ENCODE measurements at regions not wholly inside any gene's neighbourhood (a gene's known extent, or its start where the extent isn't known, plus 50 kb on each side); places are given as distances from the start of the nearest gene placed in this dataset.

DNA sequence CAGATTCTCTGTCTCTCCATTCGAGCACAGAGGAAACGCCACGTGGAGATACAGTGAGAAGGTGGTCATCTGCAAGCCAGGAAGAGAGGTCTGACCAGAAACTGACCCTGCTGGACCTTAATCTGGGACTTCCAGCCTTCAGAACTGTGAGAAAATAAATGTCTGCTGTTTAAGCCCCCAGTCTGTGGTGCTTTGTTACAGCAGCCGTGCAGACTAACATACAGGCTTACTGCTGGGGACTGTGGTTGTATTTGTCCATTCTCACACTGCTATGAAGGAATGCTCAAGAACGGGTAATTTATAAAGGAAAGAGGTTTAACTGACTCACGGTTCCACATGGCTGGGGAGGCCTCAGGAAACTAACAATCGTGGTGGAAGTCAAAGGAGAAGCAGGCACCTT, 432.7 kb downstream of the IRS1 start:
- TF ChIP-seq ZBTB33 (IDR thresholded peaks at IDR 0.05) (no peak), FOXA2 (IDR thresholded peaks at IDR 0.05) (no peak), JUND (IDR thresholded peaks at IDR 0.05) (no peak), YY1 (IDR thresholded peaks at IDR 0.05) (no peak), GABPA (IDR thresholded peaks at IDR 0.05 in 1 of 2, conservative IDR thresholded peaks at IDR 0.05 in 1 of 2) (no peak), HNF4A (conservative IDR thresholded peaks at IDR 0.05) (no peak), RXRA (IDR thresholded peaks at IDR 0.05) (no peak), RAD21 (IDR thresholded peaks at IDR 0.05) (no peak), NR2F2 (IDR thresholded peaks at IDR 0.05) (no peak), HNF4G (IDR thresholded peaks at IDR 0.05) (no peak), FOXA1 (IDR thresholded peaks at IDR 0.05) (no peak), MAX (IDR thresholded peaks at IDR 0.05) (no peak), EGR1 (IDR thresholded peaks at IDR 0.05; ENCODE audit: low read depth in 2 of 2) (no peak), SP1 (IDR thresholded peaks at IDR 0.05) (no peak), CTCF (IDR thresholded peaks at IDR 0.05; ENCODE audit: low read depth, low read length, missing input control) (no peak), TAF1 (conservative IDR thresholded peaks at IDR 0.05) (no peak)
- TF ChIP-seq, protein P1, sequence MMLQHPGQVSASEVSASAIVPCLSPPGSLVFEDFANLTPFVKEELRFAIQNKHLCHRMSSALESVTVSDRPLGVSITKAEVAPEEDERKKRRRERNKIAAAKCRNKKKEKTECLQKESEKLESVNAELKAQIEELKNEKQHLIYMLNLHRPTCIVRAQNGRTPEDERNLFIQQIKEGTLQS (IDR thresholded peaks at IDR 0.05) = no peak
- TF ChIP-seq, protein P2, sequence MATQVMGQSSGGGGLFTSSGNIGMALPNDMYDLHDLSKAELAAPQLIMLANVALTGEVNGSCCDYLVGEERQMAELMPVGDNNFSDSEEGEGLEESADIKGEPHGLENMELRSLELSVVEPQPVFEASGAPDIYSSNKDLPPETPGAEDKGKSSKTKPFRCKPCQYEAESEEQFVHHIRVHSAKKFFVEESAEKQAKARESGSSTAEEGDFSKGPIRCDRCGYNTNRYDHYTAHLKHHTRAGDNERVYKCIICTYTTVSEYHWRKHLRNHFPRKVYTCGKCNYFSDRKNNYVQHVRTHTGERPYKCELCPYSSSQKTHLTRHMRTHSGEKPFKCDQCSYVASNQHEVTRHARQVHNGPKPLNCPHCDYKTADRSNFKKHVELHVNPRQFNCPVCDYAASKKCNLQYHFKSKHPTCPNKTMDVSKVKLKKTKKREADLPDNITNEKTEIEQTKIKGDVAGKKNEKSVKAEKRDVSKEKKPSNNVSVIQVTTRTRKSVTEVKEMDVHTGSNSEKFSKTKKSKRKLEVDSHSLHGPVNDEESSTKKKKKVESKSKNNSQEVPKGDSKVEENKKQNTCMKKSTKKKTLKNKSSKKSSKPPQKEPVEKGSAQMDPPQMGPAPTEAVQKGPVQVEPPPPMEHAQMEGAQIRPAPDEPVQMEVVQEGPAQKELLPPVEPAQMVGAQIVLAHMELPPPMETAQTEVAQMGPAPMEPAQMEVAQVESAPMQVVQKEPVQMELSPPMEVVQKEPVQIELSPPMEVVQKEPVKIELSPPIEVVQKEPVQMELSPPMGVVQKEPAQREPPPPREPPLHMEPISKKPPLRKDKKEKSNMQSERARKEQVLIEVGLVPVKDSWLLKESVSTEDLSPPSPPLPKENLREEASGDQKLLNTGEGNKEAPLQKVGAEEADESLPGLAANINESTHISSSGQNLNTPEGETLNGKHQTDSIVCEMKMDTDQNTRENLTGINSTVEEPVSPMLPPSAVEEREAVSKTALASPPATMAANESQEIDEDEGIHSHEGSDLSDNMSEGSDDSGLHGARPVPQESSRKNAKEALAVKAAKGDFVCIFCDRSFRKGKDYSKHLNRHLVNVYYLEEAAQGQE (IDR thresholded peaks at IDR 0.05) = no peak
- Histone ChIP-seq H3K36me3 (ENCODE audit: control insufficient read depth in 4 of 4, insufficient read depth in 3 of 4, low read depth in 1 of 4, low read length in 3 of 4) (no peaks in the 10 kb centered on the region), H3K27me3 (ENCODE audit: control insufficient read depth in 4 of 4, insufficient read depth in 4 of 4, low read length in 3 of 4) (no peaks in the 10 kb centered on the region), H3K4me1 (ENCODE audit: control insufficient read depth in 4 of 4, insufficient read depth in 4 of 4, low read length in 3 of 4) (no peaks in the 10 kb centered on the region), H3K4me3 (ENCODE audit: low read depth in 1 of 3, low read length in 3 of 3) (no peak overlapping the region), H3K9ac (ENCODE audit: low read depth in 1 of 2, low read length in 2 of 2) (no peak overlapping the region), H3K27ac (ENCODE audit: low read depth in 1 of 2, low read length in 2 of 2) (no peak overlapping the region), H3K9me3 (ENCODE audit: control insufficient read depth in 4 of 4, low read length in 3 of 4) (no peaks in the 10 kb centered on the region)
- 90% methylated on average over 7 of the region's 7 CpGs for WGBS
- DNase-seq (ENCODE audit: low spot score) = no peak

DNA sequence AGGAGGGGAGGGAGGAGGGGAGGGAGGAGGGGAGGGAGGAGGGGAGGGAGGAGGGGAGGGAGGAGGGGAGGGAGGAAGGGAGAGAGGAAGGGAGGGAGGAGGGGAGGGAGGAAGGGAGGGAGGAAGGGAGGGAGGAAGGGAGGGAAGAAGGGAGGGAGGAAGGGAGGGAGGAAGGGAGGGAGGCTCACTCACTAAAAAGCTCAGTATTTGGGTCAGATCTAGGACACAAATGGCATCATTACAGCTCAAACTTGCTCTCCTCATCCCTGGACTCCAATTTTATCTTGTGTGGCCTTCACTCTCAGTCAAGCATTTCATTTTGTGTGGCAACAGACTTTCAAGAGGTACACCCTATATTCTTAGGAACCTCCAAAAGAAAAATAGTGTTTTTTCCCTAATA, 435.4 kb downstream of the IRS1 start:
- Histone ChIP-seq H3K4me1 (ENCODE audit: control insufficient read depth in 4 of 4, insufficient read depth in 4 of 4, low read length in 3 of 4) (no peaks in the 10 kb centered on the region), H3K9me3 (ENCODE audit: control insufficient read depth in 4 of 4, low read length in 3 of 4) (no peaks in the 10 kb centered on the region), H3K27ac (ENCODE audit: low read depth in 1 of 2, low read length in 2 of 2) (no peak overlapping the region), H3K27me3 (ENCODE audit: control insufficient read depth in 4 of 4, insufficient read depth in 4 of 4, low read length in 3 of 4) (no peaks in the 10 kb centered on the region), H3K9ac (ENCODE audit: low read depth in 1 of 2, low read length in 2 of 2) (no peak overlapping the region), H3K4me3 (ENCODE audit: low read depth in 1 of 3, low read length in 3 of 3) (no peak overlapping the region), H3K36me3 (ENCODE audit: control insufficient read depth in 4 of 4, insufficient read depth in 3 of 4, low read depth in 1 of 4, low read length in 3 of 4) (no peaks in the 10 kb centered on the region)
- no peak for DNase-seq (ENCODE audit: low spot score)
- TF ChIP-seq FOXA1 (IDR thresholded peaks at IDR 0.05) (no peak), MAX (IDR thresholded peaks at IDR 0.05) (no peak), TAF1 (conservative IDR thresholded peaks at IDR 0.05) (no peak), ZBTB33 (IDR thresholded peaks at IDR 0.05) (no peak), EGR1 (IDR thresholded peaks at IDR 0.05; ENCODE audit: low read depth in 2 of 2) (no peak), RXRA (IDR thresholded peaks at IDR 0.05) (no peak), CTCF (IDR thresholded peaks at IDR 0.05; ENCODE audit: low read depth, low read length, missing input control) (no peak), GABPA (IDR thresholded peaks at IDR 0.05 in 1 of 2, conservative IDR thresholded peaks at IDR 0.05 in 1 of 2) (no peak), HNF4G (IDR thresholded peaks at IDR 0.05) (no peak)

Data from liver (tissue), 8 donors.